Large intestine (tissue), 3 donors: ENCODE measurements at regions not wholly inside any gene's neighbourhood (a gene's known extent, or its start where the extent isn't known, plus 50 kb on each side); places are given as distances from the start of the nearest gene placed in this dataset.
"Not testable (repeated sequence)": the region's sequence is repeated elsewhere in the genome, so short reads cannot be mapped to it uniquely, and the experiment has no call there.

Source experiments
- DNase-seq, 2 donors: peaks; one replicate each; pipeline versions ENCODE4 v3.0.0 to v3.0.0-alpha.2; 2013
- H3K27ac ChIP-seq: one replicate; pipeline ENCODE4 v1.5.1; 2013; ENCODE audit warnings: low read length
- H3K27me3 ChIP-seq: 2 replicates; pipeline ENCODE4 v1.6.1; 2013; ENCODE audit warnings: low read length; ENCODE audit not compliant: control insufficient read depth, insufficient read depth
- H3K36me3 ChIP-seq: 2 replicates; pipeline ENCODE4 v1.6.1; 2013; ENCODE audit warnings: low read length; ENCODE audit not compliant: control insufficient read depth, insufficient read depth
- H3K4me1 ChIP-seq: one replicate; pipeline ENCODE4 v1.6.1; 2013; ENCODE audit warnings: low read length; ENCODE audit not compliant: control insufficient read depth, insufficient read depth
- H3K4me3 ChIP-seq: one replicate; pipeline ENCODE4 v1.5.1; 2013; ENCODE audit warnings: low read length
- H3K9me3 ChIP-seq: one replicate; pipeline ENCODE4 v1.6.1; 2013; ENCODE audit warnings: mild to moderate bottlenecking, low read depth, low read length, moderate library complexity; ENCODE audit not compliant: control insufficient read depth
- WGBS: methylation state at CpG from one replicate; pipeline ENCODE4 v1.1.5; 2013; ENCODE audit warnings: low lambda C conversion rate; ENCODE audit not compliant: insufficient coverage; 5-methylcytosine and 5-hydroxymethylcytosine counted together

DNA sequence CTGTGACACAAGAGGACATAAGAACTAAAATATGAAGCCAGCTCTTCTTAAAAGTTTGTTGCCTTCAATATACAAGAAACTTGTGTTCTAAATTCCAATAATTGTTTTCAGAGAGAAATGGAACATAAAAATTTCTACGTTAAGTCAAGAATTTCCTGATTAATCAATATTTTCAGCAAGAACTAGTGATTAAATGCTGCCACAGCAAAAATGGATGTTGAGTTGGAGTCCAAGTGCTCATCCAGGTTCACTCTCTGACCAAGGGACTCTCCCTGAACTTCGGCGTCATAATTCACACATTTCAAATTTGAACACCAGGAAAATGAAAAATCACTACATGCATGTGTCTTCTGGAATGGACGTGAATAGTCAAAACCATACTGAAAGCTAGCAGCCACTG lies 1263.6 kb upstream of the GOT2 start:
- Histone ChIP-seq H3K27me3 (no peaks in the 10 kb centered on the region), H3K9me3 (no peaks in the 10 kb centered on the region), H3K36me3 (no peaks in the 10 kb centered on the region), H3K4me1 (no peaks in the 10 kb centered on the region), H3K27ac (no peak overlapping the region), H3K4me3 (no peak overlapping the region)
- DNase-seq = no peak
- 80% methylated on average over 1 of the region's 4 CpGs for WGBS

DNA sequence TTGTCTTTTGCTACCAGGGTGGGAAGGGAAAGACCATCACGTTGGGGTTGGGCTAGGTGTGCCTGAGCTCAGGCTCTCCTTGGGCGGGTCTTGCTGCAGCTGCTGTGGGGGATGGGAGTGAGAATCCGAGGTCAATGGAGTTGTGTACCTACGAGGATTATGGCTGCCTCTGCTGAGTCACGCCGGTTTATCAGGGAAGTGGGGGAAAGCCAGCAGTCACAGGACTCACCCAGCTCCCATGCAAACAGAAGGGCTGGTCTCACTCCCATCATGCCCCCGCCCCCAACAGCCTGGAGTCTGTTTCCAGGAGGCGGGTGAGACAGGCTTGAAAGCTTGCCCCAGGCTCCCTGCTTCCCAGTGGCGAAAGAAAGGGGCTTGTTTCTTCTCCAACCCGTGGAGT lies 1259.0 kb upstream of the GOT2 start:
- Histone ChIP-seq H3K9me3 (no peaks in the 10 kb centered on the region), H3K27me3 (no peaks in the 10 kb centered on the region), H3K27ac (no peak overlapping the region), H3K36me3 (no peaks in the 10 kb centered on the region), H3K4me1 (no peaks in the 10 kb centered on the region), H3K4me3 (no peak overlapping the region)
- no CpG with 5 or more reads among the region's 10 CpGs for WGBS
- no peak for DNase-seq

DNA sequence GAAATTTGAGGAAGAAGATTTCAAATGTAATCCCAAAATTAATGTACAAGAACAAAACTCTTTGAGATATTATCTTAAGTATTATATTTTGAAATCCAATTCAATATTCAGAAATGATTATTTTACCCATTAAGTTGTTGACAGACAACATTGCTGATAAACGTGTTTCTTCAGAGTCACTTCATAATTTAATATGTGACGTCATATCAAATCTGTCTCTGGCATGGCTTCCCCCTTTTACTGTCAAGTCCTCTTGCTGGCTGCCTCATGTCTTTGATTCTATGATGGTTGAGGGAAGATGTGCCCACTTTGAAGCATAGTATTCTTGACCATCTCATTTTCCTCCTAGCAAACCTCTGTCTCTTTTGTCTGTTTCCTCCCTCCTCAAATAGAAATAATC lies 1257.1 kb upstream of the GOT2 start:
- no peaks in the 10 kb centered on the region for H3K4me1 ChIP-seq
- H3K9me3 ChIP-seq = no peaks in the 10 kb centered on the region
- H3K27ac ChIP-seq = no peak overlapping the region
- 71% methylated on average over 2 of the region's 2 CpGs for WGBS
- H3K27me3 ChIP-seq = no peaks in the 10 kb centered on the region
- no peak for DNase-seq
- H3K36me3 ChIP-seq = no peaks in the 10 kb centered on the region
- no peak overlapping the region for H3K4me3 ChIP-seq

DNA sequence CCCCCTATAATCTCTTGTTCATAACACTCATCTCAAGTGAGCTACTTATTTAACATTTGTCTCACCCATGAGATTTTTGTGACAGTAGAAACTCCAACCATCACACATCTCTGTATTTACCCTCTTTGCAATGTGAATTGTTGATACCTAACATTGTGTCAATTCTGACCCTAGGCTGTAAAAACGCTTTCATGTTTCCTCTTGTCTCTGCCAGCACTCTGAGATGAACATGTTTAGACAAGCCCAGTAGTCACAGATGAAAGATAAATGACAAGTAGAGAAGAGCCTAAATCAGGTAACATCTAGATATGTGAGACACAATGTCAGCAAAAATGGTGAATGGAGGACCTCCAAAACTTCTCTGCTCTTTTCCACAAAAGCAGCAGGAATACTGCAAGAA lies 1254.5 kb upstream of the GOT2 start:
- Histone ChIP-seq H3K27ac (no peak overlapping the region), H3K4me3 (no peak overlapping the region), H3K9me3 (no peaks in the 10 kb centered on the region), H3K36me3 (no peaks in the 10 kb centered on the region), H3K4me1 (no peaks in the 10 kb centered on the region), H3K27me3 (no peaks in the 10 kb centered on the region)
- WGBS = 60% methylated on average over 1 of the region's 1 CpG
- no peak for DNase-seq

DNA sequence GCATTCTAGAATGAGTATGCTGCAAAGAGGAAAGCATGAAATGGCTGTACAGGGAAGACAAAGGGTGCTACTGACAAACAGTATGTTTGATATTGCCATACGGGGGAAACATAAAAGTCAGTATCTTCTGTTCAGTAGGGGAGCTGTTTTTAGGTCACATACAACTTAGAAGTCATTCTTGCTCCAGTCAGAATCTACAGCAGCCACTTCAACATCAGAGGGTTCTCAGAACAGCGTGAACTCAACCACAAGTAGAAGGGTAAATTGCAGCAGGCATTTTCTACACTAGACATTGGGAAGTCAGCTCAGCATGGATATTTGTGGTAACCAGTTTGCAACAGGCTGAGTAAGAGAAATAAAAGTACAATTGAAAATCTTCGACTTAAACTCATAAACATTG lies 1241.8 kb upstream of the GOT2 start:
- H3K27me3 ChIP-seq = no peaks in the 10 kb centered on the region
- WGBS = 80% methylated on average over 1 of the region's 3 CpGs
- no peaks in the 10 kb centered on the region for H3K36me3 ChIP-seq
- H3K4me1 ChIP-seq = no peaks in the 10 kb centered on the region
- H3K9me3 ChIP-seq = no peaks in the 10 kb centered on the region
- H3K27ac ChIP-seq = no peak overlapping the region
- no peak overlapping the region for H3K4me3 ChIP-seq
- DNase-seq = no peak

DNA sequence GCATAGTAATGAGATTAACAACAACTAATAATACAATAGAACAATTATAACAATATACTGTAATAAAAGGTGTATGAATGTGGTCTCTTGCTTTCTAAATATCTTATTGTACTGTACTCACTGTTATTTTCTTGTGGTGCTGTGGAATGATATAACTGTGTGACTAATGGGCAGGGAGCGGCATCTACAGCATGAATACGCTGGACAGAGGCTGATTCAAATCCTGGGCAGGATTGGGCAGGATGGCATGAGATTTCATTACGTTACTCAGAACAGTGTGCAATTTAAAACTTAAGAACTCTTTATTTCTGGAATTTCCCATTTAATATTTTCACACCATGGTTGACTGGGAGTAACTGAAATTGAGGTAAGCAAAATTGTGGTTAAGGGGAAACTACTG lies 1239.8 kb upstream of the GOT2 start:
- no peaks in the 10 kb centered on the region for H3K36me3 ChIP-seq
- no peak overlapping the region for H3K4me3 ChIP-seq
- no peaks in the 10 kb centered on the region for H3K9me3 ChIP-seq
- no peak overlapping the region for H3K27ac ChIP-seq
- no peaks in the 10 kb centered on the region for H3K4me1 ChIP-seq
- no peak for DNase-seq
- H3K27me3 ChIP-seq = no peaks in the 10 kb centered on the region
- WGBS = no CpG with 5 or more reads among the region's 3 CpGs

DNA sequence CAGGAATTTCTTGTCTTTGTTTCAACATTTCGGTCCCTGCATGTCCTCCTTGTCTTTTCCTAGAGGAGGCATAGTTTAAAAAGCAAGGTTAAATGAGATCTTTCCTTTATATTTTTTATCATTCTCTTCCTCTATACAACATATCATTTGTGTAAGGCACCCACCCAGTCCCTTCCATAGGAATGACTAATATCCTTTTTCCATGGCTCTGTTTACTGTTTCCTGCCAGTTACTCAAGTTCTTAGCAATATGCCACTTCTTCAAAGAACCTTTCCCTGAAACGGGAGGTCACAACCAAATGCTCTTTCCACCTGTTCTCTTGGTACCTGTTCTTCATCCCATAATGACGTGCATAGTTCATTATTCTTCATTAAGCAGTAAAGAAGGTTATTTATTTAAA lies 1237.1 kb upstream of the GOT2 start:
- no peak for DNase-seq
- Histone ChIP-seq H3K27me3 (no peaks in the 10 kb centered on the region), H3K36me3 (no peaks in the 10 kb centered on the region), H3K4me3 (no peak overlapping the region), H3K9me3 (no peaks in the 10 kb centered on the region), H3K4me1 (no peaks in the 10 kb centered on the region), H3K27ac (no peak overlapping the region)
- WGBS = 73% methylated on average over 3 of the region's 3 CpGs

DNA sequence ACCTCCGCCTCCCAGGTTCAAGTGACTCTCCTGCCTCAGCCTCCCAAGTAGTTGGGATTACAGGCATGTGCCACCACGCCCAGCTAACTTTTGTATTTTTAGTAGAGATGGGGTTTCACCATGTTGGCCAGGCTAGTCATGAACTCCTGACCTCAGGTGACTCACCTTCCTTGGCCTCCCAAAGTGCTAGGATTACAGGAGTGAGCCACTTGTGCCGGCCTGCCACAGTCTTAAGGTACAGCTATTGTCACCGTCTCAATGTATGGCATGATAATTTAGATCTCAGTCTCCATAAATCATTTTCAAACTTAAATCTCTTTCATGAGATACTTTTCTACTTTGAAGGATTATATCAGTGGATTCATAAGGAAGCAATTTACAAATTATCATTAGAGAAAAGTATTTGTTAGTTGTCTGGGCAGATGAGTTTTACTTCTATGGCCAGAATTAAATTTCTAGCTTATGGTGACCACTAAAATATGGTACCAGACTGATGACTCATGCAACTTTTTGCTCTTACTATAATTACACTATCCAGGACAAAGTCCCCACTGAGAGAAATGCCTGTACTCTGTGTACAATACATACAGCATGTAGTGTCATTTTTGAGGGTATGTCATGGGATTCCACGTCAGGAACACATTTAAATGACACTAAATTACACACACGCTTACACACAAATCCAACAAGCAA lies 1230.3 kb upstream of the GOT2 start:
- no peak for DNase-seq
- H3K27ac ChIP-seq = no peak overlapping the region
- H3K27me3 ChIP-seq = no peaks in the 10 kb centered on the region
- H3K4me3 ChIP-seq = no peak overlapping the region
- H3K36me3 ChIP-seq = no peaks in the 10 kb centered on the region
- H3K9me3 ChIP-seq = peaks cover 2% of the 10 kb centered on the region
- no peaks in the 10 kb centered on the region for H3K4me1 ChIP-seq
- no CpG with 5 or more reads among the region's 6 CpGs for WGBS

DNA sequence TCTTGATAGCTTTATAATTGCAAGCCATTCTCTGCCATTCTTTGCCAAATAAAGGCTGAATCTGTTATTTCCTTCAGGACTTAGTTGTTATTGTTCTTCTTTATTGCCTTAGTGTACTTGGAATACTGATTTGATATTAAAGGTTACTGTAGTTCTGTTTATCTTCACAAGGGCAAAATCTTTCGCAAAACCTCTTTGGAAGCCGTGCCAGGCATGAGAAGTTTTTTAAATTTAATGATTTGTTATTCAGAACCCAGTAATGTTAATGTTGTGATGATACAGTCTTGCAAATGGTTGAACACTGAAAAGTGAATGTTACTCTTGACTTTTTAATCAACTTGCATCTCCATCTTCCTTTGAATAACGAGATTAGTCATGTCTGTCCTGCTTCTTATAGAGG lies 1225.2 kb upstream of the GOT2 start:
- Histone ChIP-seq H3K9me3 (peaks cover 2% of the 10 kb centered on the region), H3K4me3 (no peak overlapping the region), H3K27me3 (no peaks in the 10 kb centered on the region), H3K4me1 (no peaks in the 10 kb centered on the region), H3K27ac (no peak overlapping the region), H3K36me3 (no peaks in the 10 kb centered on the region)
- WGBS = 100% methylated on average over 1 of the region's 3 CpGs
- no peak for DNase-seq

DNA sequence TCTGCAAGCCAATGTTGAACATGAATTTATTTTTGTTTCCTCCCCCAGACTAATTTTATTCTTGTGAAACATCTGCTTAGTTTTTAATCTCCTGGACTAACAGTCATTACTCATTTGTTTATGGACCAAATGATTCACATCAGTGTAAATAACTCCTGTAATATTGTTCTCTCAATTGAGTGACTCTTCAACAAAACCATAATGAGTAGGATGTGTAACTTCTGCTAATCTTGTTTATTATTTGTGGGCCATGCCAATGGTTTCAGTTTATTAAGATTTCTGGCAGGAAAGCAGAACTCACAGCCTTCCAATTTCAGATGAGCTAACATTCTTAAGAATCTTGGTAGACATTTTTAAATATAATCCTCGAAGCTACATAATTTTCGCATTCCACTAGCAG lies 1216.3 kb upstream of the GOT2 start:
- WGBS = 100% methylated on average over 2 of the region's 2 CpGs
- Histone ChIP-seq H3K9me3 (peaks cover 4% of the 10 kb centered on the region), H3K27me3 (no peaks in the 10 kb centered on the region), H3K4me1 (no peaks in the 10 kb centered on the region), H3K27ac (no peak overlapping the region), H3K4me3 (no peak overlapping the region), H3K36me3 (no peaks in the 10 kb centered on the region)
- no peak for DNase-seq

DNA sequence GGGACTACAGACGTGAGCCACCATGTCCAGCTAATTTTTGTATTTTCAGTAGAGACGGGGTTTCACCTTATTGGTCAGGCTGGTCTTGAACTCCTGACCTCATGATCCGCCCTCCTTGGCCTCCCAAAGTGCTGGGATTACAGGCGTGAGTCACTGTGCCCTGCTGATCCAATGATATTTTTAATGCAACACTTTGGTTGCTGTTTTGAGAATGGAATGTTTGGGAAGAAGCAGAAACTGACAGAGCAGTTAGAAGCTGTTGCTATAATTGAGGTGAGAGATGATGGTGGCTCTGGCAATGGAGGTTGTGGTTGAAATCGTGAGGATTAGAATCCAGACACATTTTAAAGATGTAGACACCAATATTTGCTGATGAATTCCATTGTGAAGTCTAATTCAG lies 1209.9 kb upstream of the GOT2 start:
- not testable (repeated sequence) for H3K27me3 ChIP-seq, H3K4me1 ChIP-seq, H3K4me3 ChIP-seq, H3K9me3 ChIP-seq, H3K36me3 ChIP-seq, DNase-seq, H3K27ac ChIP-seq
- WGBS = 40% methylated on average over 1 of the region's 5 CpGs
